ENCODE measurements at regions not wholly inside any gene's neighbourhood (a gene's known extent, or its start where the extent isn't known, plus 50 kb on each side); places are given as distances from the start of the nearest gene placed in this dataset.

GRCh38 chr2:140027320-140027719 is 1247.1 kb upstream of the NXPH2 start:
- TF ChIP-seq POLR2AphosphoS5 (IDR thresholded peaks at IDR 0.05; ENCODE audit: insufficient read depth, low read depth, low read length) (no peak), POLR2A (IDR thresholded peaks at IDR 0.05; ENCODE audit: low read depth, low read length) (no peak)
